ENCODE measurements at regions not wholly inside any gene's neighbourhood (a gene's known extent, or its start where the extent isn't known, plus 50 kb on each side); places are given as distances from the start of the nearest gene placed in this dataset.

DNA sequence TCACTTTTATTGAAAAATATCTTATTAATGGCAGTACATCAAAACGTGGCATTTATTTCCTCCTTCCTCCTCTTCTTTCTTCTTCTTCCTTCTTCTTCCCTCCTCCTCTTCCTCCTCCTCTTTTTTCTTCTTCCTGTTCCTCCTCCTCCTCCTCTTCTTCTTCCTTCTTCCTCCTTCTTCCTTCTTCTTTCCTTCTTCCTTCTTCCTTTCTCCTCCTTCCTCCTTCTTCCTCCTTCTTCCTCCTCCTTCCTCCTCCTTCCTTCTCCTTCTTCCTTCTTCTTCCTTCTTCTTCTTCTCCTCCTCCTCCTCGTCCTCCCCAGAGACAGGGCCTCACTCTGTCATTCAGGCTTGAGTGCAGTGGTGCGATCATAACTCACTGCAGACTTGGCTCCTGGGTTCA lies 457.2 kb downstream of the AEBP2 start:
- H3K4me3 ChIP-seq = no peak overlapping the region
- in situ Hi-C loops (cut with MboI) = no loop called here
- ChIA-PET POLR2A (no interaction called here), CTCF (ENCODE audit: low intra/inter-chr PET ratio) (no interaction called here)
- TF ChIP-seq RHOXF2B (CRISPR knock-in tag; conservative IDR thresholded peaks at IDR 0.05) (no peak), HNRNPL (IDR thresholded peaks at IDR 0.05; ENCODE audit: low read depth, low read length) (no peak), SMAD3 (CRISPR knock-in tag; conservative IDR thresholded peaks at IDR 0.05) (no peak), POLR2AphosphoS2 (IDR thresholded peaks at IDR 0.05; ENCODE audit: low read length) (no peak), NUFIP1 (IDR thresholded peaks at IDR 0.05; ENCODE audit: partially characterized antibody) (no peak), BRCA1 (IDR thresholded peaks at IDR 0.05) (no peak), BRCA1 (CRISPR knock-in tag; IDR thresholded peaks at IDR 0.05) (no peak), MAFK (IDR thresholded peaks at IDR 0.05; ENCODE audit: low read length) (no peak), KLF6 (CRISPR knock-in tag; IDR thresholded peaks at IDR 0.05; ENCODE audit: borderline replicate concordance) (no peak), ZKSCAN1 (IDR thresholded peaks at IDR 0.05; ENCODE audit: low read depth, low read length) (no peak), CREB5 (CRISPR knock-in tag; IDR thresholded peaks at IDR 0.05) (no peak)
- WGBS (ENCODE audit: insufficient coverage, low coverage, missing lambda C conversion rate) = 7% methylated on average over 2 of the region's 3 CpGs
- no peaks in the 10 kb centered on the region for H3K9me1 ChIP-seq (ENCODE audit: control insufficient read depth, insufficient read depth, low read length)
- no peaks in the 10 kb centered on the region for H3K4me1 ChIP-seq (replicated peaks in 1 of 2; ENCODE audit: control insufficient read depth in 2 of 2, insufficient read depth in 2 of 2, low read length in 2 of 2)
- H3K27ac ChIP-seq (ENCODE audit: extremely low read depth, low read depth, low read length) = no peak overlapping the region
- H4K20me1 ChIP-seq (replicated peaks; ENCODE audit: control insufficient read depth, insufficient read depth, low read length) = no peaks in the 10 kb centered on the region
- BruUV-seq (replicated peaks) = no TSS peak
- DNase-seq (ENCODE audit: extremely low read depth in 1 of 4, low spot score in 3 of 4) = no peak
- intact Hi-C loops (cut with micrococcal nuclease) = no loop called here
- no peak overlapping the region for H3K9ac ChIP-seq (ENCODE audit: insufficient read depth in 1 of 2, low read depth in 2 of 2, low read length in 2 of 2)
- no peak for ATAC-seq
- H2AFZ ChIP-seq (ENCODE audit: low read depth, low read length) = no peak overlapping the region
- H3K79me2 ChIP-seq (ENCODE audit: control insufficient read depth, insufficient read depth, low read length) = no peaks in the 10 kb centered on the region
- no peaks in the 10 kb centered on the region for H3K27me3 ChIP-seq (ENCODE audit: control insufficient read depth in 2 of 2, insufficient read depth in 2 of 2, low read length in 2 of 2)
- no peak overlapping the region for H3K4me2 ChIP-seq (ENCODE audit: insufficient read depth, low read length)
- no peak for FAIRE-seq
- no peaks in the 10 kb centered on the region for H3K9me3 ChIP-seq (replicated peaks; ENCODE audit: control insufficient read depth, insufficient read depth, low read depth, low read length)
- H3K36me3 ChIP-seq (ENCODE audit: control insufficient read depth, insufficient read depth, low read length) = no peaks in the 10 kb centered on the region

Data from K562 (cell line).